ENCODE measurements at regions not wholly inside any gene's neighbourhood (a gene's known extent, or its start where the extent isn't known, plus 50 kb on each side); places are given as distances from the start of the nearest gene placed in this dataset.

DNA sequence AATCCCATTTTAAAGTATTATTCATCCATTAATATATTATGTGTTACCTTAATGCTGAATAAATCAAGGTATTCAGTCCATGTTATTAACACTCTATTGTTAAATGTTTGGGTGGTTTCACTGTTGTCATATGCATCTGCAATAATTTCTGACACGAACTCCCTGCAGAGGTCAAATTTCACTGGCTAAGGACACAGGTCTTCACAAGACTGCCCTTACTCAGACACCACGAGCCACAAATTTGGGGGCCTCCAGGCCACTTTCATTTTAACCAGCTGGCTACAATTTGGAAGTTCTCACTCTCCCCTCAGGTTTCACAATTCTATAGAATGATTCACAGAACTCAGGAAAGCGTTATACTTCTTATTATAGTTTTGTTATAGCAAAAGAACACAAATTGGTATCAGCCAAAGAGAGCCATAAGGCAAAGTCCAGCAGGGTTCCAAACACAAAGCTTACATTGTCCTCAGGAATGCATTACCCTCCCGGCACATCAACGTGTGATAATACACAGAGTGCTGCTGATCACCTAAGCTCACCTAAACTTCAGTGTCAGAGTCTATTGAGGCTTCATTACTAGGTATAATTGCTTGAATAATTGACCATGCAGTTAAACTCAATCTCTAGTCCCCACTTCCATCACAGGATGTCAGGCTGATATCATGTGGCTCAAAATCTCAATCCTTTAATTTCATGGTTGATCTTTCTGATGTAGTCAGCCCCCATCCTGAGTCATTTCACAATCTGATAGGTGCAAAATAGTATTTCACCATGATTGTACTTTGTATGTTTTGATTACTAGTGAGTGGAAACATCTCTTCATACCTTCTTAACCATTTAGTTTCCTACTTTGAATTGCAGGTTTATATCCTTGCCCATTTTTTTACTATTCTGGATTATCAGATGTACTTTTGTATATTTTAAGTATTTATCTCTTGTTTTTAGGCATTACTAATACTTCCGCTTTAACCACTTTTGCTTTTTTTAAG is 441.4 kb upstream of the AGTR1 start:
- TF ChIP-seq, protein P1, sequence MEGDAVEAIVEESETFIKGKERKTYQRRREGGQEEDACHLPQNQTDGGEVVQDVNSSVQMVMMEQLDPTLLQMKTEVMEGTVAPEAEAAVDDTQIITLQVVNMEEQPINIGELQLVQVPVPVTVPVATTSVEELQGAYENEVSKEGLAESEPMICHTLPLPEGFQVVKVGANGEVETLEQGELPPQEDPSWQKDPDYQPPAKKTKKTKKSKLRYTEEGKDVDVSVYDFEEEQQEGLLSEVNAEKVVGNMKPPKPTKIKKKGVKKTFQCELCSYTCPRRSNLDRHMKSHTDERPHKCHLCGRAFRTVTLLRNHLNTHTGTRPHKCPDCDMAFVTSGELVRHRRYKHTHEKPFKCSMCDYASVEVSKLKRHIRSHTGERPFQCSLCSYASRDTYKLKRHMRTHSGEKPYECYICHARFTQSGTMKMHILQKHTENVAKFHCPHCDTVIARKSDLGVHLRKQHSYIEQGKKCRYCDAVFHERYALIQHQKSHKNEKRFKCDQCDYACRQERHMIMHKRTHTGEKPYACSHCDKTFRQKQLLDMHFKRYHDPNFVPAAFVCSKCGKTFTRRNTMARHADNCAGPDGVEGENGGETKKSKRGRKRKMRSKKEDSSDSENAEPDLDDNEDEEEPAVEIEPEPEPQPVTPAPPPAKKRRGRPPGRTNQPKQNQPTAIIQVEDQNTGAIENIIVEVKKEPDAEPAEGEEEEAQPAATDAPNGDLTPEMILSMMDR (IDR thresholded peaks at IDR 0.05; ENCODE audit: insufficient read depth, low read length): no peak
- DNase-seq (ENCODE audit: low read depth): no peak
- no peak overlapping the region for H3K4me3 ChIP-seq (ENCODE audit: low read depth, low read length)

DNA sequence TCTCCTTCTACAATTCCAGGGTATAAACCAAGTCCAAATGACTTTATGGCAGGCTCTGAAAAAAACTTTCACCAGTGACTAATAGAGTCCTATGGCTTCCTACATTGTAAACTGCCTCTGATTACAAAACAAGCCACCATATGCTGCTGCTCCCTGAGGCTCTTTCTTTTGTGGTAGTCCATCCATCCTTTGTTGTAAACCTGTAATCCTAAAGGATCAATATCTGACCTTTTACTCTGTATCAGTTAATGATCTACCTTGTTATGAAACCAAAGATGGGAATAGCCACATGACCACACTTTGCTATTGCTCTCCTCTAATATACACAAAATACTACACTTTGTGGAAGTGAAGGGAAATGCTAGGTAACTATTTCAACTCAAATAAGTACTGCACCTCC is 434.7 kb upstream of the AGTR1 start:
- no peak for DNase-seq (ENCODE audit: low read depth)
- TF ChIP-seq, protein P1 (IDR thresholded peaks at IDR 0.05; ENCODE audit: insufficient read depth, low read length): no peak

GRCh38 chr3:148265841-148266240 is 431.9 kb upstream of the AGTR1 start:
- H3K4me3 ChIP-seq (ENCODE audit: low read depth, low read length): no peak overlapping the region
- DNase-seq (ENCODE audit: low read depth): no peak
- TF ChIP-seq, protein P1 (IDR thresholded peaks at IDR 0.05; ENCODE audit: insufficient read depth, low read length): no peak

More for the DNA sequence above, 434.7 kb upstream of the AGTR1 start:
- H3K4me3 ChIP-seq (ENCODE audit: low read depth, low read length): no peak overlapping the region

DNA sequence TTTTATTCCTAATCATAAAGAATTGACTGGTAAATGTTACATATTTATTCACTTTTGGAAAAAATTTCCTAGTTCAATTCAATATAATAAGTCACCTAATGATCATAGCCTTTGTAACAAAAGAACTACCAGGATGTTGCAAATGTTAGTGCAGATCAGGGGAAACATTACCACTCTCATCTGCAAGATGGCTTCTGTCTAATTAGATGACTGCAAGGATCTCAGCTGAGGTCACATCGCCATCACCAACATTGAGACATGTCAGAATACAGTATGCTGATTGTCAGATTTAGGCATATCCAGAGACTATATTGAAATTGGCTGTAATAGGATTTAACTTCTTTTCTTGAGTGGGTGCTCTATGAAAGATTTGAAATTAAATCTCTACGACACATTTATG is 431.4 kb upstream of the AGTR1 start:
- no peak overlapping the region for H3K4me3 ChIP-seq (ENCODE audit: low read depth, low read length)

GRCh38 chr3:148269816-148270215 is 427.9 kb upstream of the AGTR1 start:
- no peak overlapping the region for H3K4me3 ChIP-seq (ENCODE audit: low read depth, low read length)
- TF ChIP-seq, protein P1 (IDR thresholded peaks at IDR 0.05; ENCODE audit: insufficient read depth, low read length): no peak
- no peak for DNase-seq (ENCODE audit: low read depth)

More for the DNA sequence above, 431.4 kb upstream of the AGTR1 start:
- TF ChIP-seq, protein P1 (IDR thresholded peaks at IDR 0.05; ENCODE audit: insufficient read depth, low read length): no peak
- no peak for DNase-seq (ENCODE audit: low read depth)

- DNase-seq (ENCODE audit: low read depth): no peak
- no peak overlapping the region for H3K4me3 ChIP-seq (ENCODE audit: low read depth, low read length)
- TF ChIP-seq, protein P1 (IDR thresholded peaks at IDR 0.05; ENCODE audit: insufficient read depth, low read length): no peak
Observed at GRCh38 chr3:148280623-148281242, 417.0 kb upstream of the AGTR1 start.

All from fibroblast of the aortic adventitia (primary cell).